Liver (tissue), 8 donors: ENCODE measurements at regions not wholly inside any gene's neighbourhood (a gene's known extent, or its start where the extent isn't known, plus 50 kb on each side); places are given as distances from the start of the nearest gene placed in this dataset.

Experiments
- DNase-seq: peaks from one replicate; pipeline ENCODE4 v3.0.0-alpha.2; 2017; ENCODE audit warnings: low spot score
- H3K27ac ChIP-seq, 2 donors: one replicate each; pipeline ENCODE4 v1.7.0; 2013; ENCODE audit warnings: inconsistent platforms in 2 of 2, low read length in 2 of 2, control low read depth in 1 of 2, low read depth in 1 of 2, mild to moderate bottlenecking in 1 of 2
- H3K27me3 ChIP-seq, 4 donors: one replicate each; pipeline versions ENCODE4 v1.6.1 to v1.7.0; 2013; ENCODE audit warnings: low read length in 3 of 4, inconsistent platforms in 1 of 4, mild to moderate bottlenecking in 1 of 4, moderate library complexity in 1 of 4; ENCODE audit not compliant: control insufficient read depth in 4 of 4, insufficient read depth in 4 of 4
- H3K36me3 ChIP-seq, 4 donors: one replicate each; pipeline versions ENCODE4 v1.6.1 to v1.7.0; 2013; ENCODE audit warnings: low read length in 3 of 4, mild to moderate bottlenecking in 3 of 4, low read depth in 1 of 4, moderate library complexity in 1 of 4; ENCODE audit not compliant: control insufficient read depth in 4 of 4, insufficient read depth in 3 of 4
- H3K4me1 ChIP-seq, 4 donors: one replicate each; pipeline versions ENCODE4 v1.6.1 to v1.7.0; 2013; ENCODE audit warnings: low read length in 3 of 4, mild to moderate bottlenecking in 3 of 4, moderate library complexity in 1 of 4; ENCODE audit not compliant: control insufficient read depth in 4 of 4, insufficient read depth in 4 of 4
- H3K4me3 ChIP-seq, 3 donors: one replicate each; pipeline versions ENCODE4 v1.6.1 to v1.7.0; 2013; ENCODE audit warnings: low read length in 3 of 3, control low read depth in 1 of 3, low read depth in 1 of 3, mild to moderate bottlenecking in 1 of 3
- H3K9ac ChIP-seq, 2 donors: one replicate each; pipeline ENCODE4 v1.7.0; 2013; ENCODE audit warnings: low read length in 2 of 2, mild to moderate bottlenecking in 2 of 2, moderate library complexity in 2 of 2, control low read depth in 1 of 2, low read depth in 1 of 2
- H3K9me3 ChIP-seq, 4 donors: one replicate each; pipeline versions ENCODE4 v1.6.1 to v1.7.0; 2013; ENCODE audit warnings: low read length in 3 of 4; ENCODE audit not compliant: control insufficient read depth in 4 of 4
- EGR1 ChIP-seq, 2 donors: IDR thresholded peaks; 2 replicates each; pipeline ENCODE4 v1.6.1; 2016 to 2018; ENCODE audit warnings: antibody characterized with exemption in 2 of 2, low read depth in 2 of 2
- FOXA1 ChIP-seq: IDR thresholded peaks from 2 replicates; pipeline ENCODE4 v1.6.1; 2016; ENCODE audit warnings: antibody characterized with exemption
- FOXA2 ChIP-seq: IDR thresholded peaks from 2 replicates; pipeline ENCODE4 v1.6.1; 2016; ENCODE audit warnings: antibody characterized with exemption
- GABPA ChIP-seq, 2 donors: IDR thresholded peaks in 1 of 2; conservative IDR thresholded peaks in 1 of 2; 2 replicates each; pipeline ENCODE4 v1.6.1; 2016; ENCODE audit warnings: antibody characterized with exemption in 2 of 2, mild to moderate bottlenecking in 1 of 2, moderate library complexity in 1 of 2
- HNF4A ChIP-seq, 2 donors: conservative IDR thresholded peaks; 2 replicates each; pipeline ENCODE4 v1.6.1; 2016; ENCODE audit warnings: antibody characterized with exemption in 2 of 2, mild to moderate bottlenecking in 2 of 2
- HNF4G ChIP-seq: IDR thresholded peaks from 2 replicates; pipeline ENCODE4 v1.6.1; 2016; ENCODE audit warnings: antibody characterized with exemption
- JUND ChIP-seq, 2 donors: IDR thresholded peaks; 2 replicates each; pipeline ENCODE4 v1.6.1; 2016; ENCODE audit warnings: antibody characterized with exemption in 2 of 2
- NR2F2 ChIP-seq: IDR thresholded peaks from 2 replicates; pipeline ENCODE4 v1.6.1; 2016; ENCODE audit warnings: antibody characterized with exemption
- REST ChIP-seq: IDR thresholded peaks from 2 replicates; pipeline ENCODE4 v1.6.1; 2016; ENCODE audit warnings: antibody characterized with exemption, mild to moderate bottlenecking
- RXRA ChIP-seq, 2 donors: IDR thresholded peaks; 2 replicates each; pipeline ENCODE4 v1.6.1; 2017 to 2018; ENCODE audit warnings: antibody characterized with exemption in 2 of 2, mild to moderate bottlenecking in 1 of 2
- SP1 ChIP-seq: IDR thresholded peaks from 2 replicates; pipeline ENCODE4 v1.6.1; 2018; ENCODE audit warnings: antibody characterized with exemption, mild to moderate bottlenecking
- YY1 ChIP-seq: IDR thresholded peaks from 2 replicates; pipeline ENCODE4 v1.6.1; 2016; ENCODE audit warnings: antibody characterized with exemption, mild to moderate bottlenecking
- ZBTB33 ChIP-seq: IDR thresholded peaks from 2 replicates; pipeline ENCODE4 v1.6.1; 2016; ENCODE audit warnings: antibody characterized with exemption
- WGBS: extraction: QIAGEN DNeasy Blood & Tissue Kit; methylation state at CpG from one replicate; pipeline ENCODE4 v1.1.7; 2013; 5-methylcytosine and 5-hydroxymethylcytosine counted together
- TF ChIP-seq, protein P1 (sequence below): IDR thresholded peaks from 2 replicates; pipeline ENCODE4 v1.6.1; 2016; ENCODE audit warnings: antibody characterized with exemption
- TF ChIP-seq, protein P2 (sequence below): IDR thresholded peaks from 2 replicates; pipeline ENCODE4 v1.6.1; 2016; ENCODE audit warnings: antibody characterized with exemption
- TF ChIP-seq, protein P3 (sequence below): fragments of 150-350 bp; IDR thresholded peaks from 2 replicates; pipeline ENCODE4 v1.5.1; 2017; ENCODE audit warnings: improper control_type of control experiment, low read depth, low read length; ENCODE audit not compliant: missing input control
- donor health status: healthy.
- donor health status: healthy.
- donor health status: healthy.
- donor health status: healthy.
- donor health status: healthy.

GRCh38 chr4:181564625-181565024, 678.6 kb upstream of the TENM3 start:
- no peak overlapping the region for H3K9ac ChIP-seq
- no peaks in the 10 kb centered on the region for H3K36me3 ChIP-seq
- no peaks in the 10 kb centered on the region for H3K4me1 ChIP-seq
- H3K27me3 ChIP-seq: peaks cover 0 to 3% (median 0%) of the 10 kb centered on the region in 4 donors
- no peaks in the 10 kb centered on the region for H3K9me3 ChIP-seq
- no peak for DNase-seq
- no peak for TF ChIP-seq HNF4A (conservative IDR thresholded peaks at IDR 0.05)
- no peak for TF ChIP-seq HNF4G
- no peak for TF ChIP-seq FOXA1
- no peak for TF ChIP-seq GABPA (IDR thresholded peaks at IDR 0.05 in 1 of 2, conservative IDR thresholded peaks at IDR 0.05 in 1 of 2)
- no peak for TF ChIP-seq RXRA (IDR thresholded peaks at IDR 0.05)
- no peak overlapping the region for H3K4me3 ChIP-seq
- 69% methylated on average over 6 of the region's 6 CpGs for WGBS
- H3K27ac ChIP-seq: no peak overlapping the region

GRCh38 chr4:181566490-181566889, 676.7 kb upstream of the TENM3 start:
- H3K36me3 ChIP-seq: no peaks in the 10 kb centered on the region
- 66% methylated on average over 7 of the region's 7 CpGs for WGBS
- H3K9me3 ChIP-seq: no peaks in the 10 kb centered on the region
- H3K27me3 ChIP-seq: peaks cover 0 to 3% (median 0%) of the 10 kb centered on the region in 4 donors
- H3K4me1 ChIP-seq: no peaks in the 10 kb centered on the region
- TF ChIP-seq ZBTB33 (no peak), FOXA2 (no peak), YY1 (no peak), NR2F2 (no peak), EGR1 (IDR thresholded peaks at IDR 0.05; ENCODE audit: low read depth in 2 of 2) (no peak), SP1 (no peak), JUND (IDR thresholded peaks at IDR 0.05) (no peak), REST (no peak), HNF4A (conservative IDR thresholded peaks at IDR 0.05) (no peak)
- TF ChIP-seq, protein P1, sequence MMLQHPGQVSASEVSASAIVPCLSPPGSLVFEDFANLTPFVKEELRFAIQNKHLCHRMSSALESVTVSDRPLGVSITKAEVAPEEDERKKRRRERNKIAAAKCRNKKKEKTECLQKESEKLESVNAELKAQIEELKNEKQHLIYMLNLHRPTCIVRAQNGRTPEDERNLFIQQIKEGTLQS: no peak
- TF ChIP-seq, protein P2, sequence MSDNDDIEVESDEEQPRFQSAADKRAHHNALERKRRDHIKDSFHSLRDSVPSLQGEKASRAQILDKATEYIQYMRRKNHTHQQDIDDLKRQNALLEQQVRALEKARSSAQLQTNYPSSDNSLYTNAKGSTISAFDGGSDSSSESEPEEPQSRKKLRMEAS: no peak
- TF ChIP-seq, protein P3, sequence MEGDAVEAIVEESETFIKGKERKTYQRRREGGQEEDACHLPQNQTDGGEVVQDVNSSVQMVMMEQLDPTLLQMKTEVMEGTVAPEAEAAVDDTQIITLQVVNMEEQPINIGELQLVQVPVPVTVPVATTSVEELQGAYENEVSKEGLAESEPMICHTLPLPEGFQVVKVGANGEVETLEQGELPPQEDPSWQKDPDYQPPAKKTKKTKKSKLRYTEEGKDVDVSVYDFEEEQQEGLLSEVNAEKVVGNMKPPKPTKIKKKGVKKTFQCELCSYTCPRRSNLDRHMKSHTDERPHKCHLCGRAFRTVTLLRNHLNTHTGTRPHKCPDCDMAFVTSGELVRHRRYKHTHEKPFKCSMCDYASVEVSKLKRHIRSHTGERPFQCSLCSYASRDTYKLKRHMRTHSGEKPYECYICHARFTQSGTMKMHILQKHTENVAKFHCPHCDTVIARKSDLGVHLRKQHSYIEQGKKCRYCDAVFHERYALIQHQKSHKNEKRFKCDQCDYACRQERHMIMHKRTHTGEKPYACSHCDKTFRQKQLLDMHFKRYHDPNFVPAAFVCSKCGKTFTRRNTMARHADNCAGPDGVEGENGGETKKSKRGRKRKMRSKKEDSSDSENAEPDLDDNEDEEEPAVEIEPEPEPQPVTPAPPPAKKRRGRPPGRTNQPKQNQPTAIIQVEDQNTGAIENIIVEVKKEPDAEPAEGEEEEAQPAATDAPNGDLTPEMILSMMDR: no peak
- no peak overlapping the region for H3K4me3 ChIP-seq
- H3K9ac ChIP-seq: no peak overlapping the region
- no peak for DNase-seq
- no peak overlapping the region for H3K27ac ChIP-seq
